B cell (primary cell): ENCODE measurements at regions not wholly inside any gene's neighbourhood (a gene's known extent, or its start where the extent isn't known, plus 50 kb on each side); places are given as distances from the start of the nearest gene placed in this dataset.

Experiments used
- EZH2 ChIP-seq: IDR thresholded peaks from 2 replicates; pipeline ENCODE4 v1.6.1; 2012; ENCODE audit warnings: borderline replicate concordance, low read depth, mild to moderate bottlenecking, moderate library complexity, low read length; ENCODE audit not compliant: insufficient read depth, poor library complexity, severe bottlenecking
- TF ChIP-seq, protein P1 (sequence below): fragments of 200-600 bp; IDR thresholded peaks from one replicate; pipeline ENCODE4 v1.8.0; 2022; ENCODE audit warnings: antibody characterized with exemption, mild to moderate bottlenecking

GRCh38 chr6:164133095-164133494, 718.6 kb downstream of the QKI start:
- TF ChIP-seq, protein P1, sequence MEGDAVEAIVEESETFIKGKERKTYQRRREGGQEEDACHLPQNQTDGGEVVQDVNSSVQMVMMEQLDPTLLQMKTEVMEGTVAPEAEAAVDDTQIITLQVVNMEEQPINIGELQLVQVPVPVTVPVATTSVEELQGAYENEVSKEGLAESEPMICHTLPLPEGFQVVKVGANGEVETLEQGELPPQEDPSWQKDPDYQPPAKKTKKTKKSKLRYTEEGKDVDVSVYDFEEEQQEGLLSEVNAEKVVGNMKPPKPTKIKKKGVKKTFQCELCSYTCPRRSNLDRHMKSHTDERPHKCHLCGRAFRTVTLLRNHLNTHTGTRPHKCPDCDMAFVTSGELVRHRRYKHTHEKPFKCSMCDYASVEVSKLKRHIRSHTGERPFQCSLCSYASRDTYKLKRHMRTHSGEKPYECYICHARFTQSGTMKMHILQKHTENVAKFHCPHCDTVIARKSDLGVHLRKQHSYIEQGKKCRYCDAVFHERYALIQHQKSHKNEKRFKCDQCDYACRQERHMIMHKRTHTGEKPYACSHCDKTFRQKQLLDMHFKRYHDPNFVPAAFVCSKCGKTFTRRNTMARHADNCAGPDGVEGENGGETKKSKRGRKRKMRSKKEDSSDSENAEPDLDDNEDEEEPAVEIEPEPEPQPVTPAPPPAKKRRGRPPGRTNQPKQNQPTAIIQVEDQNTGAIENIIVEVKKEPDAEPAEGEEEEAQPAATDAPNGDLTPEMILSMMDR, result no peak
- no peak for TF ChIP-seq EZH2
